Panc1 (cell line): ENCODE measurements at regions not wholly inside any gene's neighbourhood (a gene's known extent, or its start where the extent isn't known, plus 50 kb on each side); places are given as distances from the start of the nearest gene placed in this dataset.

Source experiments
- CTCF ChIP-seq: fragments of 450-650 bp; IDR thresholded peaks from 2 replicates; pipeline ENCODE4 v1.5.1; 2017; ENCODE audit warnings: mild to moderate bottlenecking
- POLR2AphosphoS5 ChIP-seq: IDR thresholded peaks from 2 replicates; pipeline ENCODE4 v1.6.1; 2012; ENCODE audit warnings: mild to moderate bottlenecking, low read depth, low read length, moderate library complexity
- REST ChIP-seq, 2 experiments: IDR thresholded peaks; 2 replicates each; pipeline ENCODE4 v1.6.1; 2011 to 2012; ENCODE audit warnings: low read depth in 2 of 2, control low read depth in 1 of 2, low read length in 1 of 2, mild to moderate bottlenecking in 1 of 2, moderate library complexity in 1 of 2; ENCODE audit not compliant: insufficient read depth in 1 of 2
- TCF7L2 ChIP-seq: IDR thresholded peaks from 2 replicates; pipeline ENCODE4 v1.6.1; 2011; ENCODE audit warnings: mild to moderate bottlenecking, low read depth, low read length, inconsistent platforms

- TF ChIP-seq CTCF (no peak), REST (IDR thresholded peaks at IDR 0.05; ENCODE audit: insufficient read depth in 1 of 2, low read depth in 2 of 2, low read length in 1 of 2) (no peak), POLR2AphosphoS5 (no peak), TCF7L2 (no peak)
Measured at GRCh38 chr3:1710663-1711062, 388.0 kb upstream of the CNTN4 start.
